ENCODE measurements at regions not wholly inside any gene's neighbourhood (a gene's known extent, or its start where the extent isn't known, plus 50 kb on each side); places are given as distances from the start of the nearest gene placed in this dataset.

DNA sequence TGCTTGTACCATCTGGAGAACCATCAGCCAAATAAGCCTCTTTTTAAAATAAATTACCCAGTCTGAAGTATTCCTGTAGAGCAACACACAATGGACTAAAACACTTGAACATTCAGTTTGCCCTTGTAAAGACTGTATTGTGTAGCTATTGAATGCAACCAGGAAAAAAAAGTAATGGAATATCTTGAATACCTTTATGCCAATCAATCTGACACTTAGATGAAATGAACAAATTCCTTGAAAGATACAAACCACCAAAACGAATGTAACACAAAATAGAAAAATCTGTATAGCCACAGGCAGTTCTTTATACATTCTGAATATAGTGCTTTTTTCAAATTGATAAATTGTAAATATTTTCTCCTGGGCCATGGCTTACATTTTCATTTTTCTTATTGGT lies 63.3 kb upstream of the KCNJ16 start:
- H3K4me1 Mint-ChIP-seq (ENCODE audit: low read depth, unreplicated experiment): peaks cover 4% of the 10 kb centered on the region

DNA sequence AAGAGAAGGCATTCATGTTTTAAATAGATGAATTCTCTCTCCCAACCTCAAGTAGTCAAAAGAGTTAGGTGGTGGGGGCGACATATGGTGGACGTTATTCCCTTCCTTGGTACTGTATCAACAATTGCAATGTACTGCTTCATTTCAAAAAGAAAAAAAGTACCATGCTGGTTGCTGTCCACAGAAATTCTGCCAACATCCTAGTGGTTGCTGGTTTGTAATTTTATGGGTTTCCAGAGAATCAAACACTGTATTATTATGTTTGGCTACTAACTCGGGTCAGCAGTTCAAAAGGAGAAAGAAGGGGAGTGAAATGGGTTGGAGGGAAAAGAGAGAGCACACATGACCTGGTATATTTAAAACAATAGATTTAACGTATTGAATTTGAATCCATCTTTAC lies 61.1 kb upstream of the KCNJ16 start:
- Histone ChIP-seq H3K36me3 (ENCODE audit: insufficient read depth, low read length) (no peaks in the 10 kb centered on the region), H3K4me3 (ENCODE audit: insufficient read depth, low read depth, low read length) (no peak overlapping the region), H3K9ac (ENCODE audit: low read length) (no peak overlapping the region), H3K4me1 (ENCODE audit: insufficient read depth, low read length) (no peaks in the 10 kb centered on the region), H2AFZ (ENCODE audit: low read depth, low read length) (no peak overlapping the region), H3K9me3 (ENCODE audit: insufficient read depth, low read depth, low read length) (no peaks in the 10 kb centered on the region), H3K27me3 (ENCODE audit: insufficient read depth, low read length) (no peaks in the 10 kb centered on the region), H3K27ac (ENCODE audit: low read depth, low read length) (no peak overlapping the region), H3K4me2 (ENCODE audit: low read length) (no peak overlapping the region), H3K79me2 (ENCODE audit: insufficient read depth, low read length) (no peaks in the 10 kb centered on the region), H4K20me1 (ENCODE audit: insufficient read depth, low read length) (no peaks in the 10 kb centered on the region)
- no peak for FAIRE-seq
- Mint-ChIP-seq H3K4me3 (ENCODE audit: unreplicated experiment) (no peak overlapping the region), H3K36me3 (ENCODE audit: low read depth, unreplicated experiment) (no peaks in the 10 kb centered on the region), H3K9me3 (ENCODE audit: unreplicated experiment) (no peaks in the 10 kb centered on the region), H3K27ac (ENCODE audit: unreplicated experiment) (no peak overlapping the region), H3K27me3 (ENCODE audit: low read depth, unreplicated experiment) (no peaks in the 10 kb centered on the region), H3K4me1 (ENCODE audit: low read depth, unreplicated experiment) (peaks cover 4% of the 10 kb centered on the region)
- TF ChIP-seq, protein P1, sequence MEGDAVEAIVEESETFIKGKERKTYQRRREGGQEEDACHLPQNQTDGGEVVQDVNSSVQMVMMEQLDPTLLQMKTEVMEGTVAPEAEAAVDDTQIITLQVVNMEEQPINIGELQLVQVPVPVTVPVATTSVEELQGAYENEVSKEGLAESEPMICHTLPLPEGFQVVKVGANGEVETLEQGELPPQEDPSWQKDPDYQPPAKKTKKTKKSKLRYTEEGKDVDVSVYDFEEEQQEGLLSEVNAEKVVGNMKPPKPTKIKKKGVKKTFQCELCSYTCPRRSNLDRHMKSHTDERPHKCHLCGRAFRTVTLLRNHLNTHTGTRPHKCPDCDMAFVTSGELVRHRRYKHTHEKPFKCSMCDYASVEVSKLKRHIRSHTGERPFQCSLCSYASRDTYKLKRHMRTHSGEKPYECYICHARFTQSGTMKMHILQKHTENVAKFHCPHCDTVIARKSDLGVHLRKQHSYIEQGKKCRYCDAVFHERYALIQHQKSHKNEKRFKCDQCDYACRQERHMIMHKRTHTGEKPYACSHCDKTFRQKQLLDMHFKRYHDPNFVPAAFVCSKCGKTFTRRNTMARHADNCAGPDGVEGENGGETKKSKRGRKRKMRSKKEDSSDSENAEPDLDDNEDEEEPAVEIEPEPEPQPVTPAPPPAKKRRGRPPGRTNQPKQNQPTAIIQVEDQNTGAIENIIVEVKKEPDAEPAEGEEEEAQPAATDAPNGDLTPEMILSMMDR (IDR thresholded peaks at IDR 0.05; ENCODE audit: insufficient read depth, low read depth, low read length): no peak
- no peak for TF ChIP-seq EZH2 (IDR thresholded peaks at IDR 0.05; ENCODE audit: insufficient read depth, low read length)
- no peak for DNase-seq (ENCODE audit: low read depth)

More for the DNA sequence above, 63.3 kb upstream of the KCNJ16 start:
- no peaks in the 10 kb centered on the region for H3K27me3 ChIP-seq (ENCODE audit: insufficient read depth, low read length)
- no peaks in the 10 kb centered on the region for H3K79me2 ChIP-seq (ENCODE audit: insufficient read depth, low read length)
- Mint-ChIP-seq H3K9me3 (ENCODE audit: unreplicated experiment) (no peaks in the 10 kb centered on the region), H3K4me3 (ENCODE audit: unreplicated experiment) (no peak overlapping the region), H3K27ac (ENCODE audit: unreplicated experiment) (no peak overlapping the region), H3K36me3 (ENCODE audit: low read depth, unreplicated experiment) (no peaks in the 10 kb centered on the region), H3K27me3 (ENCODE audit: low read depth, unreplicated experiment) (no peaks in the 10 kb centered on the region)
- no peaks in the 10 kb centered on the region for H3K36me3 ChIP-seq (ENCODE audit: insufficient read depth, low read length)
- DNase-seq (ENCODE audit: low read depth) (no peak), FAIRE-seq (no peak)
- H4K20me1 ChIP-seq (ENCODE audit: insufficient read depth, low read length): no peaks in the 10 kb centered on the region
- H3K27ac ChIP-seq (ENCODE audit: low read depth, low read length): no peak overlapping the region
- H3K9ac ChIP-seq (ENCODE audit: low read length): no peak overlapping the region
- TF ChIP-seq, protein P1 (IDR thresholded peaks at IDR 0.05; ENCODE audit: insufficient read depth, low read depth, low read length): no peak
- no peak for TF ChIP-seq EZH2 (IDR thresholded peaks at IDR 0.05; ENCODE audit: insufficient read depth, low read length)
- H3K9me3 ChIP-seq (ENCODE audit: insufficient read depth, low read depth, low read length): no peaks in the 10 kb centered on the region
- no peak overlapping the region for H3K4me3 ChIP-seq (ENCODE audit: insufficient read depth, low read depth, low read length)
- H2AFZ ChIP-seq (ENCODE audit: low read depth, low read length): no peak overlapping the region
- H3K4me2 ChIP-seq (ENCODE audit: low read length): no peak overlapping the region
- H3K4me1 ChIP-seq (ENCODE audit: insufficient read depth, low read length): no peaks in the 10 kb centered on the region

DNA sequence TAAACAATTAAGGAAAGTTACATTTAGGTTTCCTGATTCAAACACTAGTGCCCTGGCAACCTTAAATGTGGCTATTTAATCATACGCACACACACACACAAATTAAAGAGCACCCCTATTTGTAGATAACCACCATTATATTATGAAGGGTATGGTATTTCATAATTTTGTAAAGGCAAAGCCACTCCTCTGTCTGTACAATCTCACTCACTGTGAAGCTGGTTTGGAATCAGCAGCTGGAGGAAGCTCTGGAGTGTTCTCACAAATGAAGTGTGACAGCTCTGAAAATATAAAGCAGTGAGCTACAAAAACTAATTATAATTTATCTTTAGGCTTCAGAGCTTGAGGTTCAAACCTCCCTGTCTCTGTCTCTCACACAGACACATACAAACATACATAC lies 57.9 kb upstream of the KCNJ16 start:
- Mint-ChIP-seq H3K36me3 (ENCODE audit: low read depth, unreplicated experiment) (no peaks in the 10 kb centered on the region), H3K9me3 (ENCODE audit: unreplicated experiment) (no peaks in the 10 kb centered on the region)
- no peak for TF ChIP-seq EZH2 (IDR thresholded peaks at IDR 0.05; ENCODE audit: insufficient read depth, low read length)
- TF ChIP-seq, protein P1 (IDR thresholded peaks at IDR 0.05; ENCODE audit: insufficient read depth, low read depth, low read length): no peak

More for the DNA sequence above, 57.9 kb upstream of the KCNJ16 start:
- H3K27me3 ChIP-seq (ENCODE audit: insufficient read depth, low read length): no peaks in the 10 kb centered on the region
- no peak for DNase-seq (ENCODE audit: low read depth)
- H4K20me1 ChIP-seq (ENCODE audit: insufficient read depth, low read length): no peaks in the 10 kb centered on the region
- H2AFZ ChIP-seq (ENCODE audit: low read depth, low read length): no peak overlapping the region
- H3K27ac Mint-ChIP-seq (ENCODE audit: unreplicated experiment): no peak overlapping the region
- no peak overlapping the region for H3K9ac ChIP-seq (ENCODE audit: low read length)
- H3K4me3 Mint-ChIP-seq (ENCODE audit: unreplicated experiment): no peak overlapping the region
- no peak overlapping the region for H3K4me3 ChIP-seq (ENCODE audit: insufficient read depth, low read depth, low read length)
- H3K27me3 Mint-ChIP-seq (ENCODE audit: low read depth, unreplicated experiment): no peaks in the 10 kb centered on the region
- no peaks in the 10 kb centered on the region for H3K36me3 ChIP-seq (ENCODE audit: insufficient read depth, low read length)
- H3K4me2 ChIP-seq (ENCODE audit: low read length): no peak overlapping the region
- H3K4me1 ChIP-seq (ENCODE audit: insufficient read depth, low read length): peaks cover 2% of the 10 kb centered on the region
- H3K4me1 Mint-ChIP-seq (ENCODE audit: low read depth, unreplicated experiment): peaks cover 11% of the 10 kb centered on the region
- H3K79me2 ChIP-seq (ENCODE audit: insufficient read depth, low read length): no peaks in the 10 kb centered on the region
- no peak overlapping the region for H3K27ac ChIP-seq (ENCODE audit: low read depth, low read length)
- FAIRE-seq: no peak
- no peaks in the 10 kb centered on the region for H3K9me3 ChIP-seq (ENCODE audit: insufficient read depth, low read depth, low read length)

All from astrocyte (in vitro differentiated cells and primary cell).